ENCODE measurements at regions not wholly inside any gene's neighbourhood (a gene's known extent, or its start where the extent isn't known, plus 50 kb on each side); places are given as distances from the start of the nearest gene placed in this dataset.

DNA sequence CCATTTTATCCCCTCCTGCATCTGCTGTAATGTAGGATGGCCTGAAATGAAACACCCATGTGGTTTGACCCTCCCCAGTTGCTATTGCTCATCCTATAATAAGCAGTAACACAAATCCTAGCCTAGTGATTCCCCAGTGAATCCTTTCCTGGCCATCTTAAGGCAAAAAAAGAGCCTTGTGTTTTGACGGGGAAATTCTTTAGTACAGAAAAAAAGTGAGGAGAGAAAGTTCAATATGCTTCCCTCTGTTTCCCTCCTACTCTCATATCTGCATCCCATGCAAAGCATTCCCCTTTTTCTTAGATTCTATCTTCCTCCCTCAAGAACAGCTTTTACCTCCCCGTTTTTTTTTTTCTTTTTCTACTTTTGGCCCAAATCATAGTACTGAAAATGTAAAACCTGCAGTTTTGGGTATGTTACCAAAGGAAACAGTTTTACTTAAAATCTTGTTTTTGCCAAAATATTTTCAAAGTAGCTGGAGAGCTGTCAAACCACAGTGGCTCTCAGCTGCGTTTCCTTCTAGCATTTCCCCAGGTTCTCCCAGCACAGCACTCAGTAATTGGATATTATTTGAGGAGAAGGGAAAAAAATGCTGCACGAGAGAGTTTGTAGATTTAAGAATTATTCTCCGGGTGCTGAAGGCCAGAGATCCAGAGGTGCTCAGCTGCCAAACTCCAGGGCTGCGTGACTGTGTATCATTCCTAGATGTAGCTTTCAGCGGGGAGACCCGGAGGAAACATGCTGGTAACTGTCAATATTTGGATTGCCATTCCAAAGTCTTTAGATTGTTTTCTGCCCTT lies 321.4 kb downstream of the NPR3 start:
- Histone ChIP-seq H3K27ac (no peak overlapping the region), H3K79me2 (ENCODE audit: insufficient read depth) (no peaks in the 10 kb centered on the region), H3K4me1 (ENCODE audit: insufficient read depth) (peaks cover 13% of the 10 kb centered on the region), H4K20me1 (ENCODE audit: insufficient read depth) (no peaks in the 10 kb centered on the region), H3K4me3 (0 out of 2 replicates have a peak overlapping the region, but pooled peaks have one; percentile 16), H3F3A (ENCODE audit: insufficient read depth) (no peaks in the 10 kb centered on the region), H3K27me3 (replicated peaks; ENCODE audit: insufficient read depth) (no peaks in the 10 kb centered on the region), H3K9me2 (ENCODE audit: insufficient read depth) (no peaks in the 10 kb centered on the region), H3K36me3 (ENCODE audit: low read depth) (no peaks in the 10 kb centered on the region), H3K9me3 (ENCODE audit: low read depth) (no peaks in the 10 kb centered on the region), H3K4me2 (ENCODE audit: unreplicated experiment) (peak overlapping the region; percentile 39), H3K9ac (no peak overlapping the region), H2AFZ (peak overlapping the region; percentile 72)
- TF ChIP-seq EZH2 (IDR thresholded peaks at IDR 0.05; ENCODE audit: insufficient read depth, poor library complexity, severe bottlenecking) (no peak), EZH2phosphoT487 (IDR thresholded peaks at IDR 0.05; ENCODE audit: insufficient read depth, low read depth) (no peak)
- WGBS, 2 experiments (ENCODE audit: low coverage in 1 of 2, low lambda C conversion rate in 2 of 2, missing lambda C conversion rate in 2 of 2): 24 to 27% methylated on average over 8 of the region's 8 CpGs
- in situ Hi-C loops (cut with MboI): no loop called here
- DNase-seq: peak; percentile 40

DNA sequence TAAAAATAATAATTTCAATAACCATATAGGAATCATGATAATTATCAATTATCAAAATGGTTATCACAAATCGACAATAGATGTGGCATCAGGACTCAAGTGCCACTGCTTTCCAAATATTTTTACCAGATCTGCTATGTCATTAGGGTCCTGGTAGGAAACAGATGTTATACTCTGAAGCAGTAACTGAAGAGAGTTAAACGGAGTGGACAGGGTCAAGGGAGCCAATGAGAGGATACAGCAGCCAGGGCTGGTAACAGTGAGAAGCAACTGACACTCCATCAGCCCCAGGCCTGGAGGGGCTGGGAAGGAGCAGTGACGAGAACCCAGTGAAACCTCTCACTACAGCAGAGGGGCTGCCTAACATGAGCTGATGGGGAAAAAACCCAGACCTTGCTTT lies 322.4 kb downstream of the NPR3 start:
- Histone ChIP-seq H3F3A (ENCODE audit: insufficient read depth) (no peaks in the 10 kb centered on the region), H3K4me3 (no peak overlapping the region), H3K4me2 (ENCODE audit: unreplicated experiment) (no peak overlapping the region), H3K9me2 (ENCODE audit: insufficient read depth) (no peaks in the 10 kb centered on the region), H3K36me3 (ENCODE audit: low read depth) (no peaks in the 10 kb centered on the region), H3K79me2 (ENCODE audit: insufficient read depth) (no peaks in the 10 kb centered on the region), H3K27me3 (replicated peaks; ENCODE audit: insufficient read depth) (no peaks in the 10 kb centered on the region), H3K4me1 (ENCODE audit: insufficient read depth) (peaks cover 13% of the 10 kb centered on the region), H4K20me1 (ENCODE audit: insufficient read depth) (no peaks in the 10 kb centered on the region), H3K9ac (no peak overlapping the region), H3K27ac (no peak overlapping the region), H3K9me3 (ENCODE audit: low read depth) (no peaks in the 10 kb centered on the region), H2AFZ (no peak overlapping the region)
- WGBS, 2 experiments (ENCODE audit: low coverage in 1 of 2, low lambda C conversion rate in 2 of 2, missing lambda C conversion rate in 2 of 2): 77 to 88% methylated on average over 3 of the region's 3 CpGs
- in situ Hi-C loops (cut with MboI): no loop called here
- TF ChIP-seq EZH2 (IDR thresholded peaks at IDR 0.05; ENCODE audit: insufficient read depth, poor library complexity, severe bottlenecking) (no peak), EZH2phosphoT487 (IDR thresholded peaks at IDR 0.05; ENCODE audit: insufficient read depth, low read depth) (no peak)
- no peak for DNase-seq

DNA sequence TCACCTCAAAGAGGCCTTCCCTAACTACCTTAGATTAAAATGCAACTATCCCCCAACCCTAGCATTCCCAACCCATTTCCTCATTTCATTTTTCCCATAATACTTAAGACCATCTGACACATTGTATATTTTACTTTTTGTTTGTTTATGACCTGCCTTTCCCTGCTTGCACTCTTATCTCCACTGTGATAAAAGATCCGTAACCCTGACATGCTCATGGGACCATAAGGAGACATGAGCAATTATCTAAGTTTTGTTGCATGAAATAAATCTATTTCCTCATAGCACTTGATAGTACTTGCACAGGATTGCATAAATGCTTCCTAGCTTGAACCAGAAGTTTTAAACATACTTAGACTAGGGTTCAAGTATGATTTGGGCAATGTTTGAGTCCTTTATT lies 323.7 kb downstream of the NPR3 start:
- Histone ChIP-seq H3K9ac (no peak overlapping the region), H3K9me3 (ENCODE audit: low read depth) (no peaks in the 10 kb centered on the region), H3K79me2 (ENCODE audit: insufficient read depth) (no peaks in the 10 kb centered on the region), H3K9me2 (ENCODE audit: insufficient read depth) (no peaks in the 10 kb centered on the region), H3K27me3 (replicated peaks; ENCODE audit: insufficient read depth) (no peaks in the 10 kb centered on the region), H3K4me3 (no peak overlapping the region), H3K27ac (no peak overlapping the region), H4K20me1 (ENCODE audit: insufficient read depth) (no peaks in the 10 kb centered on the region), H3F3A (ENCODE audit: insufficient read depth) (no peaks in the 10 kb centered on the region), H3K36me3 (ENCODE audit: low read depth) (no peaks in the 10 kb centered on the region), H3K4me2 (ENCODE audit: unreplicated experiment) (no peak overlapping the region), H3K4me1 (ENCODE audit: insufficient read depth) (peaks cover 13% of the 10 kb centered on the region), H2AFZ (no peak overlapping the region)
- 95 to 100% methylated on average over 1 of the region's 1 CpG for WGBS, 2 experiments (ENCODE audit: low coverage in 1 of 2, low lambda C conversion rate in 2 of 2, missing lambda C conversion rate in 2 of 2)
- no peak for DNase-seq
- in situ Hi-C loops (cut with MboI): no loop called here
- TF ChIP-seq EZH2phosphoT487 (IDR thresholded peaks at IDR 0.05; ENCODE audit: insufficient read depth, low read depth) (no peak), EZH2 (IDR thresholded peaks at IDR 0.05; ENCODE audit: insufficient read depth, poor library complexity, severe bottlenecking) (no peak)

DNA sequence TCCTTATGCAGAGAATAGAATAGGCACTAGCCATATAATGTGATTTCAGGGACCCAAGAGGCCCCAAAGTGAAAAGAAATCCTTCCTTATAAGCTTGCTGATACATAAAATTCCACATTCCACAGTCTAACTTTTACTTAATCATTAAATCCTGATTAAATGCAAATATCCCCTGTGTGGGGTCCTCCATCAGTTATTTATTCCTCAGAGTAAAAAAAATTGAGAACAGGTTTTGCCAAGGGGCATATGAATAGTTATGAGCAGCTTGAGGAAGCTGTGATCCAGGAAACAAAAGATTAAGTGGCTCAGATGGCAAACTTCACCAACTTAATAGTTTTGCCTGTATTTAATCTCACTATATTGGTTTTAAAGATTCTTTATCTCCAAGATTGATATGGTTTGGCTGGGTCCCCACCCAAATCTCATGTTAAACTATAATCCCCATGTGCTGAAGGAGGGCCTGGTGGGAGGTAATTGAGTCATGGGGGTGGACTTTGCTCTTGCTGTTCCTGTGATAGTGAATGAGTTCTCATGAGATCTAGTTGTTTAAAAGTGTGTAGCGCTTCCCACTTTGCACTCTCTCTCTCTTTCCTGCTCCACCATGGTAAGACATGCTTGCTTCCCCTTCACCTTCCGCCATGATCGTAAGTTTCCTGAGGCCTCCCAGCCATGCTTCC lies 324.9 kb downstream of the NPR3 start:
- Histone ChIP-seq H3K4me3 (no peak overlapping the region), H3K9ac (no peak overlapping the region), H2AFZ (no peak overlapping the region), H3K36me3 (ENCODE audit: low read depth) (no peaks in the 10 kb centered on the region), H3K27me3 (replicated peaks; ENCODE audit: insufficient read depth) (no peaks in the 10 kb centered on the region), H3K4me2 (ENCODE audit: unreplicated experiment) (no peak overlapping the region), H4K20me1 (ENCODE audit: insufficient read depth) (no peaks in the 10 kb centered on the region), H3K9me2 (ENCODE audit: insufficient read depth) (no peaks in the 10 kb centered on the region), H3F3A (ENCODE audit: insufficient read depth) (no peaks in the 10 kb centered on the region), H3K4me1 (ENCODE audit: insufficient read depth) (peaks cover 13% of the 10 kb centered on the region), H3K9me3 (ENCODE audit: low read depth) (no peaks in the 10 kb centered on the region), H3K79me2 (ENCODE audit: insufficient read depth) (no peaks in the 10 kb centered on the region), H3K27ac (no peak overlapping the region)
- DNase-seq: no peak
- no peak for TF ChIP-seq EZH2 (IDR thresholded peaks at IDR 0.05; ENCODE audit: insufficient read depth, poor library complexity, severe bottlenecking)
- no peak for TF ChIP-seq EZH2phosphoT487 (IDR thresholded peaks at IDR 0.05; ENCODE audit: insufficient read depth, low read depth)
- in situ Hi-C loops (cut with MboI): no loop called here
- 97 to 99% methylated on average over 3 of the region's 3 CpGs for WGBS, 2 experiments (ENCODE audit: low coverage in 1 of 2, low lambda C conversion rate in 2 of 2, missing lambda C conversion rate in 2 of 2)
